ENCODE measurements at regions not wholly inside any gene's neighbourhood (a gene's known extent, or its start where the extent isn't known, plus 50 kb on each side); places are given as distances from the start of the nearest gene placed in this dataset.

DNA sequence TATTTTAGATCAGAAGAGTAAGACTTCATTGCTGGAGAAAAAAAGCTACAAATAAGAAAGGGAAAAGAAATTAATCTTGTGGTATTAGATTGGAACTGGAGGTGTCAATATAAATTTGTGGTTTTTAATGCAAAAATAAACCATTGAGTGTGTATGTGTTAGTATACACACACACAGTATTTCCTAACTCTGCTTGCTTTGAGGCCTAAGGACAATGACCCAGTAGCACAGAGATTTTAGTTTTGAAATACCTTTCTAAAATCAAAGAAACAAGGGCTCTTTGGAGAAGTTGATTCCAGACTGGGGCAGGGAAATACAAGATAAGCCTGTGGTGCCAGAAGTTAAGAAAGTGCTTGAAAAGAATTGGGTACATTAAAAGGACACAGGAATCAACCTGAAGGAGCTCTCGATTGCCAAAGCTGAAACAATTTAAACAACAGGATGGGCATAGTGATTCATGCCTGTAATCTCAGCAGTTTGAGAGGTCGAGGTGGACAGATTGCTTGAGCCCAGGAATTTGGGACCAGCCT lies 84.6 kb upstream of the DTNBP1 start:
- TF ChIP-seq, protein P1, sequence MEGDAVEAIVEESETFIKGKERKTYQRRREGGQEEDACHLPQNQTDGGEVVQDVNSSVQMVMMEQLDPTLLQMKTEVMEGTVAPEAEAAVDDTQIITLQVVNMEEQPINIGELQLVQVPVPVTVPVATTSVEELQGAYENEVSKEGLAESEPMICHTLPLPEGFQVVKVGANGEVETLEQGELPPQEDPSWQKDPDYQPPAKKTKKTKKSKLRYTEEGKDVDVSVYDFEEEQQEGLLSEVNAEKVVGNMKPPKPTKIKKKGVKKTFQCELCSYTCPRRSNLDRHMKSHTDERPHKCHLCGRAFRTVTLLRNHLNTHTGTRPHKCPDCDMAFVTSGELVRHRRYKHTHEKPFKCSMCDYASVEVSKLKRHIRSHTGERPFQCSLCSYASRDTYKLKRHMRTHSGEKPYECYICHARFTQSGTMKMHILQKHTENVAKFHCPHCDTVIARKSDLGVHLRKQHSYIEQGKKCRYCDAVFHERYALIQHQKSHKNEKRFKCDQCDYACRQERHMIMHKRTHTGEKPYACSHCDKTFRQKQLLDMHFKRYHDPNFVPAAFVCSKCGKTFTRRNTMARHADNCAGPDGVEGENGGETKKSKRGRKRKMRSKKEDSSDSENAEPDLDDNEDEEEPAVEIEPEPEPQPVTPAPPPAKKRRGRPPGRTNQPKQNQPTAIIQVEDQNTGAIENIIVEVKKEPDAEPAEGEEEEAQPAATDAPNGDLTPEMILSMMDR (IDR thresholded peaks at IDR 0.05): no peak
- TF ChIP-seq POLR2A (IDR thresholded peaks at IDR 0.05): no peak

Measured in body of pancreas (tissue), 4 donors.